Mesenchymal stem cell (in vitro differentiated cells and primary cell): ENCODE measurements at regions not wholly inside any gene's neighbourhood (a gene's known extent, or its start where the extent isn't known, plus 50 kb on each side); places are given as distances from the start of the nearest gene placed in this dataset.

Source experiments
- DNase-seq: peaks from one replicate; pipeline ENCODE4 v3.0.0-alpha.2; 2013
- H2AFZ ChIP-seq: one replicate; pipeline ENCODE4 v1.6.1; 2013; ENCODE audit warnings: low read depth, mild to moderate bottlenecking, control low read depth, inconsistent platforms, low read length, moderate library complexity
- H2AK5ac ChIP-seq: 2 replicates; pipeline ENCODE4 v1.6.1; 2013; ENCODE audit warnings: low read length, moderate library complexity, mild to moderate bottlenecking, inconsistent platforms; ENCODE audit not compliant: severe bottlenecking
- H2BK120ac ChIP-seq: one replicate; pipeline ENCODE4 v1.6.1; 2013; ENCODE audit warnings: low read depth, mild to moderate bottlenecking, inconsistent platforms, low read length, moderate library complexity
- H2BK12ac ChIP-seq, 2 experiments: one replicate each; pipeline ENCODE4 v1.6.1; 2013; ENCODE audit warnings: inconsistent platforms in 2 of 2, low read length in 2 of 2, mild to moderate bottlenecking in 2 of 2, moderate library complexity in 2 of 2, control low read depth in 1 of 2
- H2BK15ac ChIP-seq: one replicate; pipeline ENCODE4 v1.6.1; 2013; ENCODE audit warnings: mild to moderate bottlenecking, low read depth, inconsistent platforms; ENCODE audit not compliant: poor library complexity, severe bottlenecking
- H2BK5ac ChIP-seq: 2 replicates; pipeline ENCODE4 v1.6.1; 2013; ENCODE audit warnings: low read depth, mild to moderate bottlenecking, low read length, control low read depth, inconsistent platforms; ENCODE audit not compliant: poor library complexity, severe bottlenecking
- H3K14ac ChIP-seq, 2 experiments: one replicate each; pipeline ENCODE4 v1.6.1; 2013; ENCODE audit warnings: inconsistent platforms in 2 of 2, low read length in 2 of 2, control low read depth in 1 of 2, mild to moderate bottlenecking in 1 of 2, moderate library complexity in 1 of 2
- H3K18ac ChIP-seq, 2 experiments: one replicate each; pipeline ENCODE4 v1.6.1; 2013; ENCODE audit warnings: inconsistent platforms in 2 of 2, low read length in 2 of 2, control low read depth in 1 of 2, low read depth in 1 of 2, mild to moderate bottlenecking in 1 of 2
- H3K23ac ChIP-seq, 2 experiments: one replicate each; pipeline ENCODE4 v1.6.1; 2013; ENCODE audit warnings: inconsistent platforms in 2 of 2, low read length in 2 of 2, mild to moderate bottlenecking in 2 of 2, moderate library complexity in 2 of 2, control low read depth in 1 of 2
- H3K27ac ChIP-seq: 2 replicates; pipeline ENCODE4 v1.5.1; 2013; ENCODE audit warnings: mild to moderate bottlenecking, moderate library complexity, low read length, control low read depth, inconsistent platforms; ENCODE audit not compliant: poor library complexity, severe bottlenecking
- H3K27me3 ChIP-seq, 2 experiments: 2 replicates each; pipeline versions ENCODE4 v1.6.1 to v1.7.0; 2013; ENCODE audit warnings: low read length in 2 of 2, mild to moderate bottlenecking in 2 of 2, moderate library complexity in 2 of 2, control low read depth in 1 of 2, inconsistent platforms in 1 of 2; ENCODE audit not compliant: control insufficient read depth in 1 of 2, insufficient read depth in 1 of 2
- H3K36me3 ChIP-seq, 2 experiments: 2 replicates each; pipeline versions ENCODE4 v1.6.1 to v1.7.0; 2013; ENCODE audit warnings: low read length in 2 of 2, control low read depth in 1 of 2, inconsistent platforms in 1 of 2, low read depth in 1 of 2, mild to moderate bottlenecking in 1 of 2; ENCODE audit not compliant: insufficient read depth in 2 of 2, control insufficient read depth in 1 of 2
- H3K4ac ChIP-seq, 2 experiments: one replicate each; pipeline ENCODE4 v1.6.1; 2013; ENCODE audit warnings: inconsistent platforms in 2 of 2, low read length in 2 of 2, mild to moderate bottlenecking in 2 of 2, moderate library complexity in 2 of 2, control low read depth in 1 of 2, low read depth in 1 of 2
- H3K4me1 ChIP-seq: 2 replicates; pipeline ENCODE4 v1.6.1; 2013; ENCODE audit warnings: low read depth, low read length, control low read depth; ENCODE audit not compliant: control insufficient read depth, insufficient read depth
- H3K4me2 ChIP-seq: 2 replicates; pipeline ENCODE4 v1.6.1; 2013; ENCODE audit warnings: low read length, mild to moderate bottlenecking, inconsistent platforms; ENCODE audit not compliant: poor library complexity, severe bottlenecking
- H3K4me3 ChIP-seq, 2 experiments: 2 replicates each; pipeline versions ENCODE4 v1.5.1 to v1.7.0; 2013; ENCODE audit warnings: low read length in 2 of 2, mild to moderate bottlenecking in 2 of 2, control low read depth in 1 of 2, low read depth in 1 of 2; ENCODE audit not compliant: insufficient read depth in 1 of 2
- H3K79me1 ChIP-seq: replicated peaks from 2 replicates; pipeline ENCODE4 v1.6.1; 2013; ENCODE audit warnings: mild to moderate bottlenecking, control low read depth, low read length, inconsistent platforms; ENCODE audit not compliant: poor library complexity, severe bottlenecking
- H3K9ac ChIP-seq: 2 replicates; pipeline ENCODE4 v1.7.0; 2013; ENCODE audit warnings: mild to moderate bottlenecking, low read length, moderate library complexity
- H3K9me3 ChIP-seq: 2 replicates; pipeline ENCODE4 v1.7.0; 2013; ENCODE audit warnings: mild to moderate bottlenecking, low read length; ENCODE audit not compliant: control insufficient read depth
- H4K8ac ChIP-seq: one replicate; pipeline ENCODE4 v1.6.1; 2013; ENCODE audit warnings: inconsistent platforms, mild to moderate bottlenecking, low read length, moderate library complexity
- H4K91ac ChIP-seq: one replicate; pipeline ENCODE4 v1.6.1; 2013; ENCODE audit warnings: mild to moderate bottlenecking, low read length, inconsistent platforms
- WGBS: methylation state at CpG from one replicate; pipeline ENCODE4 v1.1.7; 2013; ENCODE audit warnings: mixed read lengths; 5-methylcytosine and 5-hydroxymethylcytosine counted together

DNA sequence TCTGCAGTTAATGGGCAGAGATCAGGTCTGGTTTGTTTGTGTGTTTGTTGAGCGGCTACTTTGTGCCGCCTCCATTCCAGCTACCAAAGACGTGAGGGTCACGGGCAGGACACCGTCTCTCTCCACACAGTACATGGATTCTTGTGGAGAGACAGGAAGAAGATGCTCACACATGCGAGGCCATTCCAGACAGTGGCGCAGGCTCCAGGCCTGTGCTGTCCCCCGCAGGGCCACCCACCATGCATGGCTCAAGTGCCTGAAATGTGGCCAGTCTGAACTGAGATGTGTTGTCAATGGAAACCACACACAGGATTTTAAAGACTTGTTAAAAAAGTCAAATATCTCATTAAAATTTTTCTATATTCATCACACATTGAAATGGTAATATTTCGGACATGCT lies 848.3 kb downstream of the TBC1D22A start:
- H3K27me3 ChIP-seq = no peaks in the 10 kb centered on the region
- no peak overlapping the region for H3K9ac ChIP-seq
- no peaks in the 10 kb centered on the region for H3K4me1 ChIP-seq
- H2BK5ac ChIP-seq = no peak overlapping the region
- no peaks in the 10 kb centered on the region for H3K79me1 ChIP-seq
- no peak overlapping the region for H2BK12ac ChIP-seq
- no peak overlapping the region for H2BK120ac ChIP-seq
- WGBS = 98% methylated on average over 8 of the region's 9 CpGs
- H2AFZ ChIP-seq = no peak overlapping the region
- no peaks in the 10 kb centered on the region for H3K36me3 ChIP-seq
- H3K27ac ChIP-seq = no peak overlapping the region
- no peak overlapping the region for H3K23ac ChIP-seq
- H4K91ac ChIP-seq = no peak overlapping the region
- H3K4me3 ChIP-seq = no peak overlapping the region
- no peak overlapping the region for H3K14ac ChIP-seq
- no peak for DNase-seq
- no peak overlapping the region for H2BK15ac ChIP-seq
- no peak overlapping the region for H4K8ac ChIP-seq
- no peak overlapping the region for H2AK5ac ChIP-seq
- no peak overlapping the region for H3K4me2 ChIP-seq
- H3K18ac ChIP-seq = no peak overlapping the region
- no peaks in the 10 kb centered on the region for H3K9me3 ChIP-seq
- H3K4ac ChIP-seq = no peak overlapping the region

DNA sequence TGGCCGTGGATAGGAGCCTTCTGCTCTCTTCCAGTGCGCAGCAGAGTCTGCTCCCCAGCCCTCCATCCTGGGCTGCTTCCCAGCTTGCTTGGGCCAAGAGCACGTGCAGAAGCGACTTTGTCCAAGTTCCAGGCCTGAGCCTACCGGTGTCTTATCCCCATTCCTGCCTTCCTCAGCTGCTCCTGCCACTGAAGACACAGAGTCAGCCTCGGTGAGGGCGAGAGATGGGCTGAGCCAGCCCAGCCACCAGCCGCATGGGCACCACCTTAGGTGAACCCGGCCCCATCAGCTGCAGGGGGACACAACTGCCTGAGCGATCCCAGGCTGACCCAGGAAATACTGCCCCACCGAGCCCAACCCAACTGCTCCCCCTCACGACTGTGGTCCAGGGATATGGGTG lies 847.8 kb downstream of the TBC1D22A start:
- H3K14ac ChIP-seq = no peak overlapping the region
- no peak overlapping the region for H2BK15ac ChIP-seq
- H3K9ac ChIP-seq = no peak overlapping the region
- H3K4me3 ChIP-seq = no peak overlapping the region
- no peak overlapping the region for H3K27ac ChIP-seq
- no peak overlapping the region for H2AK5ac ChIP-seq
- H2BK12ac ChIP-seq = no peak overlapping the region
- H3K36me3 ChIP-seq = no peaks in the 10 kb centered on the region
- no peak overlapping the region for H3K4me2 ChIP-seq
- H3K4me1 ChIP-seq = no peaks in the 10 kb centered on the region
- H2BK120ac ChIP-seq = no peak overlapping the region
- H2BK5ac ChIP-seq = no peak overlapping the region
- H2AFZ ChIP-seq = no peak overlapping the region
- no peak overlapping the region for H4K8ac ChIP-seq
- no peak overlapping the region for H3K18ac ChIP-seq
- H3K4ac ChIP-seq = no peak overlapping the region
- H3K23ac ChIP-seq = no peak overlapping the region
- no peaks in the 10 kb centered on the region for H3K79me1 ChIP-seq
- H3K27me3 ChIP-seq = no peaks in the 10 kb centered on the region
- H4K91ac ChIP-seq = no peak overlapping the region
- no peak for DNase-seq
- no peaks in the 10 kb centered on the region for H3K9me3 ChIP-seq
- 74% methylated on average over 10 of the region's 12 CpGs for WGBS

DNA sequence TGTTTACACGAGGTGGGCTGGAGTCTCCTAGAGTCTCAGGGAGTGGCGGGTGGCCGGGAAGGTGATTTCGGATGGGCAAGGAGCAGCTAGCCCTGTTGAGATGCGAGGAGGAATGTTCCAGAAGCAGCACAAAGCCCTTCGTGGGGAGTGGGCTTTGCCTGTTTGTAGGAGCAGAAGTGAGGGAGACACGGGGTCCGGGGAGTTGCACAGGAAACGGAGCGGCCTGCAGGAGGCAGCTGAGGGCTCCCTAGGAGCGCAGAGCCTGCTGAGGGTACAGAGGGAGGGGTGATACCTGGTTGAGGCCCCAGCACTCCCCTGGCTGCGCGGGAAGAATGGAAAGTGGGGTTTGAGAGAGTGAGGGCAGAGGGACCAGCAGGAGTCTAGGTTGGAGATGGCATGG lies 847.2 kb downstream of the TBC1D22A start:
- Histone ChIP-seq H2AK5ac (no peak overlapping the region), H3K4me1 (no peaks in the 10 kb centered on the region), H3K27ac (no peak overlapping the region), H3K18ac (no peak overlapping the region), H3K9me3 (no peaks in the 10 kb centered on the region), H3K14ac (no peak overlapping the region), H2AFZ (no peak overlapping the region), H2BK15ac (no peak overlapping the region), H3K23ac (no peak overlapping the region), H3K4me2 (no peak overlapping the region), H3K4ac (no peak overlapping the region), H2BK12ac (no peak overlapping the region), H2BK120ac (no peak overlapping the region), H3K27me3 (no peaks in the 10 kb centered on the region), H3K4me3 (no peak overlapping the region), H3K36me3 (no peaks in the 10 kb centered on the region), H3K9ac (no peak overlapping the region), H4K8ac (no peak overlapping the region), H4K91ac (no peak overlapping the region), H3K79me1 (no peaks in the 10 kb centered on the region), H2BK5ac (no peak overlapping the region)
- DNase-seq = no peak
- 59% methylated on average over 13 of the region's 13 CpGs for WGBS

GRCh38 chr22:47608421-47608820 lies 846.0 kb downstream of the TBC1D22A start:
- Histone ChIP-seq H3K4me2 (no peak overlapping the region), H4K8ac (no peak overlapping the region), H3K4me3 (no peak overlapping the region), H3K27me3 (no peaks in the 10 kb centered on the region), H3K36me3 (no peaks in the 10 kb centered on the region), H2BK120ac (no peak overlapping the region), H3K4ac (no peak overlapping the region), H3K4me1 (no peaks in the 10 kb centered on the region), H3K79me1 (no peaks in the 10 kb centered on the region), H2AK5ac (no peak overlapping the region), H3K9me3 (no peaks in the 10 kb centered on the region), H3K9ac (no peak overlapping the region), H3K27ac (no peak overlapping the region), H2AFZ (no peak overlapping the region), H2BK12ac (no peak overlapping the region), H2BK15ac (no peak overlapping the region), H3K18ac (no peak overlapping the region), H3K14ac (no peak overlapping the region), H2BK5ac (no peak overlapping the region), H4K91ac (no peak overlapping the region), H3K23ac (no peak overlapping the region)
- DNase-seq = no peak
- WGBS = 35% methylated on average over 2 of the region's 3 CpGs
